IPS-11a (cell line): ENCODE measurements at regions not wholly inside any gene's neighbourhood (a gene's known extent, or its start where the extent isn't known, plus 50 kb on each side); places are given as distances from the start of the nearest gene placed in this dataset.
"Not testable (repeated sequence)": the region's sequence is repeated elsewhere in the genome, so short reads cannot be mapped to it uniquely, and the experiment has no call there.

Experiments
- H3K4me3 ChIP-seq: one replicate; pipeline ENCODE4 v1.5.1; 2013; ENCODE audit warnings: low read depth, low read length, control low read depth

DNA sequence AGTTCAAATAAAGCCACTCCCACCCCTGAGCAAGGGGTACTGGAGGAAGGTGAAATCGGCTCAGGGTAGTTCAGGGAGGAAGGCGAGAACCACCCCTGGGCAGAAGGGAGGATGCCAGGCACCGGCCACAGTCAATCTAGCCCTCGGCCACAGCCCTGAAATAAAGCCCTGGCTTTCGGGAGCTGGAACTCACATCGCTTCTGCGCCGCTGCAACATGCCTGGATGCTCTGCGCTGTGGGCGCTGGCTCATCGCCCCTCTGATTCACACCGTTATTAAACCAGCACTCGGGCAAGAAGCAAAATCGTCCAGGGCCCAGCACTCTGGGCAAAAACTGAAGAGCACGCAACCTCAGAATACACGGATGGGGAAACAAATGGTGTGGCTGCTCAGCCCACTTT lies 136.9 kb upstream of the RREB1 start:
- H3K4me3 ChIP-seq, result no peak overlapping the region

DNA sequence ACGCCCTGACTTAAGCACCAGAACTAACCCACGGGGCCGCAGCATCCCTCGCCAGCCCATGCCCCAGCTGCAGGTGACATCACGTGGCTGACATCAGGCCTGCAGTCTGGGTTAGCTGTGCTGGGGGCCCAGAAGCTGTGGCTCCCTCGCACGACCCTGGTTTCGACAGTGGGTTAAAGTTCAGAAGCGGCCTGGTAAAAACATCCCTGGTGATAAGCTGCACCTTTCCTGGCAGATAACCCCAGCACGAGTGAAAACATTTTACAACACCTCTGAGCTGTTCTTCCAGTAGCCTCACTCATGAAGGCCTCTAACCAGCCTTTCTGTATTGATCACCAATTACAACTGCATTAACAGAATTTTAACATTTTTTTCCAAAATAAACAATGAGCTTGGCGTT lies 136.4 kb upstream of the RREB1 start:
- H3K4me3 ChIP-seq, result no peak overlapping the region

DNA sequence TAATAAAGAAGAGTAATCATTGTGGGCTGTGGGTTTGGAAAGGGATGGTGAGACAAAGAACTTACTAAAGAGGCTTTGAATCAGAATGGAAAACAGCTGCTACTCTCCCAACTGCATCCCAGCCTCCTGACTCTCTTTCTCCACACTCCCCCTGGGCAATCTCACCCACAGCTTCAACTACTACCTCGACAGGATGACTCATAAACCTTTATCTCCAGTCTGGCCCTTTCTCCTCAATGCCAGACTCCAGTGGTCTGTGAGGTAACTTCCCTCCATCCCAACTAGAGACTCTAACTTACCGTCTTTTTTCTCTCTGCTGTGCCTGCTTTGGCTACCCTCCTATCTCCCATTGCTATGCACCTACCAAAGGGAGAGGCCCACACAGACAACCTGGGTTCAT lies 135.3 kb upstream of the RREB1 start:
- H3K4me3 ChIP-seq, result no peak overlapping the region

DNA sequence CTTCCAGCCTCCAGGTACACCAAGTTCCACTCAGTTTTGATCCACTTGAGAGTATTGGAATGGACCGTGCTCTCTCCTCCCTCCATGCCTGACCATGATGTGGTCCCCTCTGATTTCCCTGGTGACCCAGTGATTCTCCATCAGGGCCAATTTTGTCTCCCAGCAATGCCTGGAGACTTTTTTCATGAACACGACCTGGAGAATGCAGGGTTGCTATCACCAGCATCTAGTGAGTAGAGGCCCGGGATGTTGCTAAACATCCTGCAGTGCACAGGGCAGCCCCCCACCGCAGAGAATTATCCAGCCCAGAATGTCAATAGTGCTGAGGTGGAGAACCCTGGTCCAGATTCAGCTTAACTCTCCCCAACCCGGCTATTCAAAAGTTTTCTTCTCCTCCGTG lies 134.0 kb upstream of the RREB1 start:
- no peak overlapping the region for H3K4me3 ChIP-seq

DNA sequence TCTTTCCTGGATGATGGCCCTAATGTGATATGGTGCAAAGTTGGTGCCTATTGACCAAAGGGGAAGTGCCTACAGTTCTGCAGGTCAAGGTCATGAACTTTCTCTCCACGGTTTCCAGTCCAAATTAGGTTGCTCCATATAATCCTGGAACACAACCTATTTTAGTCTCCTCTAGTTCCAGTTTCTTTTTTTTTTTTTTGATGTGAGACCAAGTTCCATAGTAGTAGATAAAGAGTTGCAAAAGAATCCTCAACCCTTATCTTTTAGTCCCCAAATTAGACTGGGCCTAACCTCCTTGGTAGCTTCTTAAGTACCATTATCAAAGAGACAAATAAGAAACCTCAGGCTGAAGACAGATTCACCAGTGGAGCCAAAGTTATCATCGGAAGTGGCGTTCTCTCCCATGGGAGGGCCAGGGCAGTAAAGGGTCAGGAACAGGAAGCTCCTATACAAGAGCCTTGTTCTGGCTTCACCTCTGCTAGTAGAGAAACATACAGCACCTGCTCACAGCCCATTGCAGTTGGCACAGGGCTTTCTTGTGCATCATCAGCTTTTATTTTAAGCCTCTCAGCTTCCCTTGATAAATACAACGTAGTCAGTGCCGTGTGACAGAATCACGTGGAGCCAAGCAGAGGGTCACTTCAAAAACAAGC lies 132.2 kb upstream of the RREB1 start:
- no peak overlapping the region for H3K4me3 ChIP-seq

DNA sequence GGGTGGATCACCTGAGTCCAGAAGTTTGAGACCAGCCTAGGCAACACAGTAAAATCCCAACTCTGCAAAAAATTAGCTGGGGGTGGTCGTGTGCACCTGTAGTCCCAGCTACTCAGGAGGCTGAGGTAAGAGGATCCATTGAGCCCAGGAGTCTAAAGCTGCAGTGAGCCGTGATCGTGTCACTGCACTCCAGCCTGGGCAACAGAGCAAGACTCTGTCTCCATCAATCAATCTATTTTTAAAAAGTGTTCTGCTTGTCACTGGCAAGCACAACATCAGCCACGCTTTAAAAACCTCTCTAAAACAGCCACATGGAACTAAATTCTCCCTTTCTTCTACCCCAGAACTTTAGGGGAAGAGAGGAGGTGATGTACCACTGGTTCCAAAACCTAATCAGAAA lies 131.6 kb upstream of the RREB1 start:
- no peak overlapping the region for H3K4me3 ChIP-seq

DNA sequence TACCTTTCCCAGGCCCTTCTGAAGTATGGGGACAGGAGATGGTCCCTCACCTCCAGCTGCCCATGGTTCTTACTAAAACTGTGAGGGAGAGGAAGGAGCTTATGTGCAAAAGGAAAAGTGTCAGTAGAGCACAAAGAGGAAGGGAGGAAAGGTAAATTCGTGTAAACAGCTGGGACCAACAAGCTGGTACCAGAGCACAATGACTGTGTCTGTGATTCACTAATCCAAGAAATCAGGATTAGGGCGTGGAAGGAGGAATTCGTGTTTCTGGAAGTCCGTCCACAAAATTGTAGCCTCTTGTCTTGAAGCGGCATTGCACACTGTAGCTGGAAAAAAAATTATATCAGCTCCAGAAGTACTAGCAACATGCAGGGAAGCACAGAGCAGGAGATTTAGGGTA lies 129.0 kb upstream of the RREB1 start:
- H3K4me3 ChIP-seq, result no peak overlapping the region

DNA sequence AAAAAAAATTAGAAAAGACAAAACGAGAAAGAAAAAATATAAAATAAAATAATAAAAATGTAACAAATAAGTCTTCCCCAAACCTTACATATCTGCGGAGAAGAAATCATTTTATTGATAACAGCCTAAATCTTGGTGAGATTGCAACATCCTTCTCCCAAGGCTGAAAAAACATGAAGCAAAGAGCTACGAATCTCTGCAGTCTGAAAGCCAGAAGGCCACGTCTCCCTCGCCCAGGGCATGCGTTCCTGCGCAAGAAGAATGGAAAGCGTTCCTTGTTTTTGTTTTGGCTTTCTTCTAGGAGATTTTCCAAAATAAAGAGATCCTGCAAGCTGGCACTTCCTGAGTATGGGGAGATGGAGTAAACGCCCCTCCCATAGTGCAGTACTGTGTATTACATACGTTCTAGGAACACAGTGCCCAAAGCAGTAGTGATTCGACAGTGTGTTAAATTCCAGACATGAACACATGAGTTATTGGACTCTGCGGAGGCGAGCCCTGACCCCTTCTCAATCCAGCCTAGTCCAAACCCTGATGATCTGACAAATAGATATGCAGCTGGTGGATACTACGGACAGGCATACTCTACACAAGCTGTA lies 126.7 kb upstream of the RREB1 start:
- no peak overlapping the region for H3K4me3 ChIP-seq

DNA sequence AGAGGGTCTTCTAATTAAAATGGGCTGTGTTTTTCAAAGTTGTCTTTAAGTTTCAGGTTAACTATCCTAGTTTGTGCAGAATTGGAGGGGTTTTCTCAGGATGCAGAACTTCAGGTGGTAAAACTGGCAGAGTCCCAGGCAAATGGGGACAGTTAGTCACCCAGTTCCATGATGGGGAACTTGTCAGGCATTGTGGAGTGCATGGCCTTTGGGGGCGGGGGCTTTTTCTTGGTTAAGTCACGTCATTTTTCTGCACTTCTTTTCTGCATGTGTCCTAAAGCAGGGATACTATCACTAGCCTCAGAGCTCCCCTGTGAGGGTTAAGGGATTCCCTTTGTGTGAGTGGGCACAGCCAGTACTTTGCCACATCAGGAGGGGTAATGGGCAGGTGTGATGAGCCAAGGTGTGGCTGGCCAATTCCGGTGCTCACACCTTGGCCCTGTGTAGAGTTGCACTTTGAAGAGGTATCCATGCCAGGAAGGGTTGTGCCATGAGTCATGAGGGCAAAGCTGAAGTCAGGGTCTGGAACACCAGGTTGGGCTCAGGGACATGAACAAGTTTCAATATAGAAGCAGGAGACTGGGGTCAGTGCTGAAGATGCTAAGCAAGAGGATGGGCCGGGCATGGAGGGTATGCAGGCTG lies 126.0 kb upstream of the RREB1 start:
- H3K4me3 ChIP-seq, result no peak overlapping the region

DNA sequence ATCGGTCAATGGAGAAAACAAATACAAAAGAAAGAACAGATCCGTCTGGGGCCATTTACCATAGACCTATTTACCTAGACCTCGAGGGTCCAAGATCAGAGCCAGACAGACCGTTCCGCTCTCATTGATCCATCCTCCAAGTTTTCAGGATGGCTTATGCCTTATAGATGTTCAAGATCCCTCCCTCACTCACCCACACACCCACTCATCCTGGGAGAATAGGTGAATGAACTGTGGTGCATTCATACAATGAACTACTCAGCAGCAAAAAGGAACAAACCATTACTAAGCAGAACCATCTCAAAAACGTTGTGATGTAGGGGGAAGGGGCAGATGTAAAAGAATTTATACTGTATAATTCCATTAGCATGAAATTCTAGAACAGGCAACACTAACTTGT lies 125.1 kb upstream of the RREB1 start:
- no peak overlapping the region for H3K4me3 ChIP-seq

DNA sequence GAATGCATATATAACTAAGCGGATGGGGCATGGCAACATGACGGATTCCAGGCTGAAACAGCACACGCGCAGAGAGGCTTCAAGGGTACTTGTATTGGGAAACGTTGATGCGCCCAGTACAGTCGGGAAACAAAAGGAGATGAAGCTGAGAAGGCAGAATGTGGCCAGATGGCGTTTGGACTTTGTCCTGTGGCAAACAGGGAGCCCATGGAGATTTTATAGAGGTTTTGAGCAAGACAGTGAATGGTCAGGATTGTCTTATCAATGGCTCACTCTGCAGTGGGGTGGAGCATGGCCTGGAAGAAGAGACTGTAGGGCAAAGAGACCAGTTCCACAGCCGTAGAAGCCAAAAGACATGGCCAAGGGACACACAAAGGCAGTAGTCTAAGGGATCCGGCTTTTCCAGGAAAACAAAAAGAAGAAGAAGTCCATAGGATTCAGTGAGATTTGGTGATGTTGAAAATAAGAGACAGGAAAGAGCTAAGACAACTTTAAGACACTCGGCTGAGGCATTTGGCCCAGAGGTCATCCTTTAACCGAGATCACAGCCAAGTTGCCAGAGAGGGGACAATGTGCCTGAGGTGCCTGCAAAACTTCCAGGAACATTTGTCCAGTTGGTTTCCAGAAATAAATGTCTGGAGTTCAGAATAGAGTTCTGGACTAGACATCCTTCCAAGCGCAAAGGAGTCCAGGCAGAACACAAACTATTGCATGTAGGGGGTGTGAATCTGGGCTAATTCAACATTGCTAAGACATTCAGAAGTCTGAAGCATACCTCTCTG lies 123.0 kb upstream of the RREB1 start:
- no peak overlapping the region for H3K4me3 ChIP-seq

DNA sequence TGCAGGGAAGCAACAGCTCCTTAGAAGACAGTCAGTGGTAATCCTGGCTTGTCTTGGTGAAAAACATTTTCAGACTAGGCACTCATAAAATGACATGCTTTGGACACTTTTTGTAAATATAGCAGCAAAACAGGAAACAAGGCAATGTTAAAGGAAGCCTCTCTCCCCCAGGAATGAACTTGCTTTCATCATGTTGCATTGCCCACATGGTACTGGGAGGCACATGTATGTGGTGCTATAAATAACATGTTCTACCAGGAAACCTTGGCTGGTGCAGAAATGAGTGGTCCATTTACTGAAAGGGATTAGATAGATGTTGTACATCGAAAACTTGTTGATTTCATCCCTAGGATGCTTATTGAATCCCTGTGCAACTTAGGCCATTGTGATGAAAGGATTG lies 121.4 kb upstream of the RREB1 start:
- H3K4me3 ChIP-seq, result no peak overlapping the region

DNA sequence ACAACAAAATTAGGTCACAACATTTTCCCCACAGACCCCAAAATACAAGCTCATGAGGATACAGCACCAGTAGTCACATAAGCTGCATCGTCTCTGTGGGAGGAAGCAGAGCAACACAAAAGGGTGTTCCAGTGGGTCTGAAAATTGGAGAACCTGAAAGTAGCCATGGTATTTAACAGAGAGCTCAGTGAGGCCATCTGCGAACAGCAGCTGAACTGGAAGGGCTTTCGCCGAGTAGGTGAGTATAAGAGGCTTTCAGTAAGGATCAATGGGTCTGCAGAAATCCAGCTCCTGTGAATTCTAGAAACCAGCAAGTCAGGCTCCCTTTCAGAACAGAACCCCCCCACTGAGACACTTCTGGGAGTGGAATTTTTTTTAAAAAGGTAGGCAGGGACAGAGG lies 120.0 kb upstream of the RREB1 start:
- no peak overlapping the region for H3K4me3 ChIP-seq

DNA sequence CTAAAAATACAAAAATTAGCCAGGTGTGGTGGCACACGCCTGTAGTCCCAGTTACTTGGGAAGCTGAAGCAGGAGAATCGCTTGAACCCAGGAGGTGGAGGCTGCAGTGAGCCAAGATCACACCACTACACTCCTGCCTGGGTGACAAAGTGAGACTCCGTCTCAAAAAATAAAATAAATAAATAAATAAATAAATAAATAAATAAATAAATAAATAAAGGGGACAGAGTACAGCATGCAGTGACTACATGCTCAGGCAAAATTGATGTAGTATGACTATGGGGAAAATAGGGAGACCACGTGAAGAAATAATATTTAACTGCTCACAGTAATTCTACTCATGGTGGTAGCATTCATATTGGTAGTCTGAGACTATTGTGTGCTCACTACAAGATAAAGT lies 117.7 kb upstream of the RREB1 start:
- not testable (repeated sequence) for H3K4me3 ChIP-seq

DNA sequence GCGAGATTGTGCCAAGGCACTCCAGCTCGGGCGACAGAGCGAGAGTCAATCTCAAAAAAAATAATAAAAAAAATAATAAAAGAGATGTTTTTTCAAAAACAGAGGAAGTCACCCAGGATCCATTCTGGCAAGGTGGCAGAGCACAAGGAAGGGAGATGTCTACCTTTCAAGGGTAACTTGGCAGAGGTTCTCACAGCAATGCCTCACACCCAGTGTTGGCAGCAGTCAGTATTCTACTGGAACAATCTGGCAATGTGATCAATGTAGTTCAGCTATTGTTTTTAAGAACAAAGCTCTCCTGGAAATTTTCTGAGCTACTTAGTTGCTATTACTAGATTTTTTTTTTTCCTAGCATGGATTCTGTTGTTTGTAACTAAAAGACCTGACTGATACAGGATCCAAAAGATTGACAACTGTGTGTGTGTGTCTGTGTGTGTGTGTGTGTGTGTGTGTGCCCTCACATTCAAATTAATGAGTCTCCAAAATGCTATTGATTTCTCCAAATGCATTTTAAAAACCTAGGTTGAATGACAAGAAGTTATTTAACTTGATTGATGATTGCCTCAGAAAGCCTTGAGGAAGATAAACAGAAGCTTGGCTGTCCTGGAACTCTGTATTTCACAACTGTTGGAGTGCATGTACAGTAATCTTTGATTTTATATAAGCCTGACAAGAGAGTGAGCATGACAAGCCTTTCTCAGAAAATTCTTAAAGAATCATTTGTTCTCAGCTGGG lies 114.1 kb upstream of the RREB1 start:
- no peak overlapping the region for H3K4me3 ChIP-seq

DNA sequence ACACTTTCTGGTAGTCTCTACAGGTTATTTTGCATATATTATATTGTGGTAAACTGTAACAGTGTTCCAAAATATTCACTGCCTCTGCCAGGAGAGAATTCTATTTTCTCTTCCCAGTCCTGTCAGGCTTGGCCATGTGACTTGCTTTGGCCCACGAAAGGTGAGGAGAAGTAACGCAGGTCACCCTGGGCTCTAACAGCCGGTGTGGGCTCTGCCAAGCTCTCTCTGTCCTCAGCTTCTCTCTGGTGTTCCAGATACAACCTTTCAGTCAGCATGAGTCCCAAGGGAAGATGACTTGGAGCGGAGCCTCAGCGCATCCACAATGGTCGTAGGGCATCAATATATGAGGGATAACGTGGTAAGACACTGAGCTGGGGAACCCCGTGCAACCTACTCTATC lies 113.0 kb upstream of the RREB1 start:
- no peak overlapping the region for H3K4me3 ChIP-seq

DNA sequence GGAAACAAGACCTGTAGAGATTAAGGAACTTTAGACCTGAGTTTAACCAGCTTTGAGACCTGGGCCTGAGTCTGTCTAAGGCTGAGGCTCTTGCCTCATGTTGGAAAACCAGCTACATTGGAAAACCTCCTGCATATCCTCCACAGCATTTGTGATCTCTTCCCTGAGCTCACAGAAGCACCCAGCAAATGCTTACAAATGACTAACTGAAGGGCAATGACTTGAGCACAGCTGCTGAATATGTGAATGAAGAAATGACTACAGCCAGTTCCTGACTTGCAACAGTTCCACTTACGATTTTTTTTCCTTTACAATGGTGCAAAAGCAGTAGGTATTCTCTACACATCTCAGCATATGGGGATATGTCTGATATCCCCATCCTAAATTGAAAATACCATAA lies 112.4 kb upstream of the RREB1 start:
- no peak overlapping the region for H3K4me3 ChIP-seq

DNA sequence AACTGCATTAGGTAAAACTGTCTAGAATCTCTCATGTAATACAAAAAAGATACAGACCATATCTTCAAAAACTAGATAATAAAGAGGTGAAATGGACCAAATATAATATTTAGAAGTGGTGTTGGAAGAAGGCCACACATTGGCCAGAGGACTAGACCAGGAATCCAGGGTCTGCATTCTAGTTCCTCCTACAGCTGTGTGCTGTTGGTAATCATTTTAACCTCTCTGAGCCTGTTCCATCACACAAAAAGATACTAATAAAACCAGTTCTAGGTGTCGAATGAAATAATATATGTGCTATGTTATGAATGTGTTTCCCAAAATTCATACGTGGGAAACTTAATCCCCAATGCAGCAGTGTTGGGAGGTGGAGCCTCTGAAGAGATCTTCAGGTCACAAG lies 111.6 kb upstream of the RREB1 start:
- no peak overlapping the region for H3K4me3 ChIP-seq

DNA sequence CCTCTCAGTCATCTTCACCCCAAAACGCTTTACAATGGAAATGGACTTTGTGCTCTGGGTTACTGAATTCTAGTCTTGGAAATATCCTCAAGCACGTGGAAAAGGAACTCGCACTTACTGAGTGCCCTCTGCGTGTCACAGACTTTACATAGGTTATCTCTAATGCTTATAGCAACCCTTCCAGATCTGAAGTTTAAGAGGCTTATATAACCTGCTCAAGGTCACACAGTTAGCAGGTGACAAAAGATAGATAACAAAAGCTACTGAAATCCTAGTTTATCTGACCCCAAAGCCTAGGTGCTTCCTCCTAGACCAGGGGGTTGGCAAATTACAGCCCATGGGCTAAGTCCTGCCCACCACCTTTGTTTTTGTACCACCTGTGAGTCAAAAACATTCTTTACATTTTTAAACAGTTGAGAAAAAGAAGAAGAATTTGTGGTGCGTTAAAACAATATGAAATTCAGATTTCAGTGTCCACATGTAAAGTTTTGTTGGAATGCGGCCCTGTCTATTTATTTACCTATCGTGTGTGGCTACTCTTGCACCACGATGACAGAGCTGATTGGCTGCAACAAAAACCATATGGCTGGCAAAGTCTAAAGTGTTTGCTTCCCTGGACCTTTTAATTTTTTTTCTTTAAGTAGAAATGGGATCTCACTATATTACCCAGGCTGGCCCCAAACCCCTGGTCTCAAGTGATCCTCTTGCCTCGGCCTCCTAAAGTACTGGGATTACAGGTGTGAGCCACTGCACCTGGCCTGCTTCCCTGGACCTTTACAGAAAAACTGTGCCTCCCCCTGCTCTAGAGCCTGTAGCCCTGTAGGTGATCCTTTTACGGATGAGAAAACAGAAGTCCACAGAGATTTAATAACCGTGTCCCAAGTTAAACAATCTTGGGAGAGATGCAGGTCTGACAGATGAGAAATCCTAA lies 110.2 kb upstream of the RREB1 start:
- no peak overlapping the region for H3K4me3 ChIP-seq

DNA sequence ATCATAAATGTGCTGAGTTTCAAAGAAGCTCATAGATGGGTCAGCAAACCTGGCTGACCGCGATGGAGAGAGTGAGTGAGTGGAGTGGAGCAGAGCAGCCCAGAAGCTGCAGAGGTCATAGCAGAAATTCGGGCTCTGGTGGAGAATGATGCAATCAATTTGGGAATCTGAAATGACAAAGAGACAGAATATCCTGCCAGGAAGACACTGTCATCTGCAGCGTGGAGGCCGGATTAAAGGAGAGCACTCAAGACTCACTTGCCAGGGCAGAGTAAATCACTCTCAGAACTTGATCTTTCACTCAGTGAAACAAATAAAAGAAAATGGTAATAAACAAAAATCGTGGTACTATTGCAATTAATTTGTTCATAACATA lies 109.6 kb upstream of the RREB1 start:
- no peak overlapping the region for H3K4me3 ChIP-seq
